ENCODE measurements at regions not wholly inside any gene's neighbourhood (a gene's known extent, or its start where the extent isn't known, plus 50 kb on each side); places are given as distances from the start of the nearest gene placed in this dataset.

GRCh38 chr5:173490681-173491080, 125.8 kb downstream of the BOD1 start:
- POLR2A ChIA-PET: no interaction called here
- H3K9me3 ChIP-seq (replicated peaks; ENCODE audit: control insufficient read depth, insufficient read depth, low read length): no peaks in the 10 kb centered on the region
- no peak for FAIRE-seq
- H3K9ac ChIP-seq (replicated peaks; ENCODE audit: extremely low read depth, insufficient read depth, low read length): no peak overlapping the region
- no peaks in the 10 kb centered on the region for H3K4me1 ChIP-seq (ENCODE audit: control insufficient read depth, extremely low read depth, insufficient read depth, low read length)
- DNase-seq (ENCODE audit: low read depth, low spot score): no peak
- intact Hi-C loops (cut with micrococcal nuclease): no loop called here
- H2AFZ ChIP-seq (ENCODE audit: low read depth, low read length): no peak overlapping the region
- no TSS peak for BruUV-seq (replicated peaks)
- H3K9me1 ChIP-seq (replicated peaks; ENCODE audit: control insufficient read depth, extremely low read depth, insufficient read depth, low read length): no peaks in the 10 kb centered on the region
- H3K27ac ChIP-seq (ENCODE audit: insufficient read depth, low read depth, low read length): no peak overlapping the region
- H3K79me2 ChIP-seq (ENCODE audit: control insufficient read depth, insufficient read depth, low read length): no peaks in the 10 kb centered on the region
- H4K20me1 ChIP-seq (replicated peaks; ENCODE audit: control insufficient read depth, extremely low read depth, insufficient read depth, low read length): no peaks in the 10 kb centered on the region
- CTCF ChIA-PET: no interaction called here
- H3K4me2 ChIP-seq (ENCODE audit: insufficient read depth, low read length): no peak overlapping the region
- dilution Hi-C loops (cut with MboI; ENCODE audit: extremely low pct_ligation_motif_present, low sequenced_read_pairs): no loop called here
- TF ChIP-seq CTCF (IDR thresholded peaks at IDR 0.05; ENCODE audit: extremely low read depth in 1 of 2, insufficient read depth in 1 of 2, low read depth in 1 of 2, low read length in 2 of 2) (no peak), FOS (IDR thresholded peaks at IDR 0.05; ENCODE audit: borderline replicate concordance, insufficient read depth, low read length) (no peak), MYC (IDR thresholded peaks at IDR 0.05; ENCODE audit: low read depth, low read length) (no peak), POLR2AphosphoS5 (IDR thresholded peaks at IDR 0.05; ENCODE audit: insufficient read depth, low read depth, low read length) (no peak), JUN (IDR thresholded peaks at IDR 0.05; ENCODE audit: borderline replicate concordance, insufficient read depth, insufficient read length, low read depth) (no peak), GATA2 (IDR thresholded peaks at IDR 0.05; ENCODE audit: insufficient read depth, insufficient read length, low read depth, low read length) (no peak), MAX (IDR thresholded peaks at IDR 0.05; ENCODE audit: insufficient read depth, insufficient read length) (no peak), EZH2 (IDR thresholded peaks at IDR 0.05; ENCODE audit: borderline replicate concordance, low read depth, low read length, severe bottlenecking) (no peak), POLR2A (IDR thresholded peaks at IDR 0.05; ENCODE audit: low read depth, low read length) (no peak)
- no peaks in the 10 kb centered on the region for H3K27me3 ChIP-seq (ENCODE audit: control insufficient read depth in 2 of 2, insufficient read depth in 2 of 2, low read length in 2 of 2)
- no peaks in the 10 kb centered on the region for H3K36me3 ChIP-seq (ENCODE audit: control insufficient read depth in 2 of 2, extremely low read depth in 1 of 2, insufficient read depth in 2 of 2, low read length in 2 of 2)
- H3K4me3 ChIP-seq (replicated peaks in 1 of 3; ENCODE audit: insufficient read depth in 1 of 3, low read depth in 1 of 3, low read length in 3 of 3): no peak overlapping the region
